ENCODE measurements at regions not wholly inside any gene's neighbourhood (a gene's known extent, or its start where the extent isn't known, plus 50 kb on each side); places are given as distances from the start of the nearest gene placed in this dataset.

DNA sequence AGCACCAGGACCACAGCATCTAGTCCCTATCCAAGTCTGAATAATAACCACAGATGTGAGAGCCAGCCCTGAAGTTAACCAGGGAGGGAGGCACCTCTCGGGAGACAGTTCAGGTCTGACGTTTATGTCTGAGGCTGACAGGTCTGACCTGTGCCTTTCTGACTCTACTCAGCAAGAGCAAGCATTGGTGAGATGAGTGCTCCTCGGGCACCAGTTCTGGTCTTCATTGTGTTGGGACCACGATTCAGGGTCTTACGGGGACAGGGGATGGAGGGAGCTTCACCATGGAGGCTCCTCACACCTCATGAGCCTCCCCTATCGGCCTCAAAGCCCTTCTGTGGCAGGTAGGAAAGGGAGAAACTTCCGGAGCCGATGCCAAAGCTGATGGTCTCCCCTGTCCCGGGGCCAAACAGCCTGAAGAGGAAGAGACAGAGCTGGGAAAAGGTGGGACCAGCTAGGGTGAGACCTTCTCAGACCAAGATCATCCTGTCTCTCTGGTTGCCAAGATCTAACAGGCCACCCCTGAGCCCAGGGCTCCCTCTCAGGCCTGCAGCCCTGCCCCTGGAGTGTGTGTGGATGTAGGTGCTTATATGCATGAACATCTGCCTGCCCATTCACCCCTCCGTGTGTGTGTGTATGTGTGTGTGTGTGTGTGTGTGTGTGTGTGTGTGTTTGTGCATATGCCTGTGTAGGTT is 170.5 kb downstream of the VEGFA start:
- H3K4me3 ChIP-seq = no peak overlapping the region
- H3K27ac ChIP-seq = no peak overlapping the region
- TF ChIP-seq, protein P1, sequence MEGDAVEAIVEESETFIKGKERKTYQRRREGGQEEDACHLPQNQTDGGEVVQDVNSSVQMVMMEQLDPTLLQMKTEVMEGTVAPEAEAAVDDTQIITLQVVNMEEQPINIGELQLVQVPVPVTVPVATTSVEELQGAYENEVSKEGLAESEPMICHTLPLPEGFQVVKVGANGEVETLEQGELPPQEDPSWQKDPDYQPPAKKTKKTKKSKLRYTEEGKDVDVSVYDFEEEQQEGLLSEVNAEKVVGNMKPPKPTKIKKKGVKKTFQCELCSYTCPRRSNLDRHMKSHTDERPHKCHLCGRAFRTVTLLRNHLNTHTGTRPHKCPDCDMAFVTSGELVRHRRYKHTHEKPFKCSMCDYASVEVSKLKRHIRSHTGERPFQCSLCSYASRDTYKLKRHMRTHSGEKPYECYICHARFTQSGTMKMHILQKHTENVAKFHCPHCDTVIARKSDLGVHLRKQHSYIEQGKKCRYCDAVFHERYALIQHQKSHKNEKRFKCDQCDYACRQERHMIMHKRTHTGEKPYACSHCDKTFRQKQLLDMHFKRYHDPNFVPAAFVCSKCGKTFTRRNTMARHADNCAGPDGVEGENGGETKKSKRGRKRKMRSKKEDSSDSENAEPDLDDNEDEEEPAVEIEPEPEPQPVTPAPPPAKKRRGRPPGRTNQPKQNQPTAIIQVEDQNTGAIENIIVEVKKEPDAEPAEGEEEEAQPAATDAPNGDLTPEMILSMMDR (IDR thresholded peaks at IDR 0.05) = no peak
- DNase-seq (ENCODE audit: low spot score) = peak; percentile 59

- no peak for DNase-seq (ENCODE audit: low spot score)
- no peak overlapping the region for H3K4me3 ChIP-seq
- no peak overlapping the region for H3K27ac ChIP-seq
- TF ChIP-seq, protein P1 (IDR thresholded peaks at IDR 0.05) = no peak
Measured at GRCh38 chr6:43940071-43940392, 170.0 kb downstream of the VEGFA start.

DNA sequence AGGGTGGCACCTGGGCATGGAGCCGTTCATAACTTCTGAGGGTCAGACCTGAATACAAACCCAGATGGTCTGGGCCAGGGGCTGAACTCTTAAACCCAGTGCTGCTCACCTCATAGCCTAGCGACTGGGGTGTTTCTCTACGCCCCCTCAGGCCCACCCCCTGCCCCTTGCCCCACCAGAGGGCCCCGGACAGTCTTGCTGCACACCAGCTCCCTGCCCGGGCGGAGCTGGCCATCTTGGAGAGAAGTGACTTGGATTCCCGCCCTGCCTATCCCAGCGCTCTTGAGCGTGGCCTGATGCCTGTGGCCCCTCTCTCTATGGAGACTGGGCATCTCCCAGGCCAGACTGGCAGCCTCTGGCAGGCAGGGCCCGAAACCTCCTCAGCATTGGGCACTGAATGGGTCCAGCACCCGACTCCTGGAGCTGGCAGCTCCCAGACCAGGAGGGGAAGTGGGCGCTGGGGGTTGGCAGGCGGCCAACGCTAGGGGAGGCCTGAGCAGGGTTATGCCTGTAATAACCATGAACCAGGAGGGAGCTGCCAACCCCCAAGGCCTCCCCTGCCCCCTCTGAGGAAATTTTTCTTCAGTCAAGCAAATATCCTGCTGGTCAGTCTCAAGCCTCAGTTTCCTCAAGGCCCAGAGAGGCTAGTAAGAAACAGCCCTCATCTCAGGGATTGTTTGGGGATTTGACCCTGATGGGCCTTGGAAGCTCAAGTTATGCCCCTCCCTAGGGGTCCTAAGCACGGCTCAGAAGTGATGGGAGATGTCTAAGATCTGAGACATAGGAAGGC is 169.5 kb downstream of the VEGFA start:
- TF ChIP-seq, protein P1 (IDR thresholded peaks at IDR 0.05) = no peak
- H3K27ac ChIP-seq = no peak overlapping the region
- peak; percentile 41 for DNase-seq (ENCODE audit: low spot score)
- no peak overlapping the region for H3K4me3 ChIP-seq

DNA sequence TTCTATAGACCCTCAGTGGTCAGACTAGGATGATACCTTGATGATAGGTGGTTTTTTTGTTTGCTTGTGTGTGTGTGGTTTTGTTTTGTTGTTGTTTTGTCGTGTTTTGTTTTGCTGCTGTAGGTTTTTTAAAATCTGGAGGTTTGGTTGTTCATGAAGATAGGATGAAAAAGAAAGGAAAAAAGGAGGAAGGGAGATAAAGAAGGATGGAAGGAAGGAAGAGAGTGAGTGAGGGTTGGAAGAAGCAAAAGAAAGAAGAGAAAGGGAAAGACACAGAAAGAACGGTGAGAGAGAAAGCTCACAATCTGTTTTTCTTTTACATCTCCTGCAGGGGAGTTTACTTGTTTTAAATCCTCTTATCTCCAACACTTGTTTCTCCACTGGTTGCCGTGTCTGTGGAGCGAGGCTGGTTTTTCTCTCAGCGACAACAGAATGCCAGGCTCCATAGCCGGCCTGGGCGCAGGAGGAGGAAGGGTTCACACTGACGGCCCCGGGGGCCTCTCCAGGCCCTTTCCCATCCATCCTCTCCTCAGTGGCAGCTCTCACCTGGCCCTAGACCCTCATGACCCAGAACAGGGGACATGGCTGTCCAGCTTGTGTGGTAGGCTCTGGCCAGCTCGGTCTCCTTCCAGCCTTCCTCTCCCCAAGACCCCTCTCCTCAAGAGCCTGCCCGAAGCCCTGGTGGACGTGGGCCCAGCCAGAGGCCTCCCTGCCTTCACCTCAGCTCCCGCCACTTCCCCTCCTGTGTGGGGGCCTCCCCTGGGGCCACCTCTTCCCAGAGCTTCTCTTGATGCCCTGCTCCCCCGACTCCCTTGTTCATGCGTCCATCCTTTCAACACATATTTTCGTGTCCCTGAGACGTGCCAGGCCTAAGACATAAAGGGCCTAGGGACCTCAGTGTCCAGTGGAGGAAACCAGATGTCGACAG is 168.4 kb downstream of the VEGFA start:
- Histone ChIP-seq H3K27ac (no peak overlapping the region), H3K4me3 (no peak overlapping the region)
- TF ChIP-seq, protein P1 (IDR thresholded peaks at IDR 0.05) = no peak
- peak; percentile 38 for DNase-seq (ENCODE audit: low spot score)

GRCh38 chr6:43937236-43938177 is 167.5 kb downstream of the VEGFA start:
- H3K27ac ChIP-seq = no peak overlapping the region
- peak; percentile 41 for DNase-seq (ENCODE audit: low spot score)
- no peak overlapping the region for H3K4me3 ChIP-seq
- TF ChIP-seq, protein P1 (IDR thresholded peaks at IDR 0.05) = no peak

DNA sequence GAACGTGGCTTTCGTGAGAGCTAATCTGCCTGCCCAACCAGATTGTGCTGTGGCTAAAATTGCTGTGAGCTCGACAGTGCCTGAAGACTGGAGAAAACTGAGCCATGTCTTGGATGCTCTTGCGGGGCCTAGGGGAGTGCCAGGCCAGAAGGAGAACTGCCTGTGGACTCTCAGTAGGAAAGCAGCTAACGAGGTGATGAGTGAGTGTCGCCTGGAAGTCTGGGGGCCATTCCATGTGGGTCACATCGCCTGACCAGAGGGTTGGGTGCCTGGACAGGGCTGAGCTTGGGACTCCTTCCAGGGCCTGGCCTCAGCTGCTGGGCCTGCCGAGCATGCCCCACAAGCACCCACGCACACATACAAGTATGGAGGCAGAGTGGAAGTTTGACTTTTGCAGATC is 166.5 kb downstream of the VEGFA start:
- TF ChIP-seq, protein P1 (IDR thresholded peaks at IDR 0.05) = no peak

More for the DNA sequence above, 166.5 kb downstream of the VEGFA start:
- DNase-seq (ENCODE audit: low spot score) = peak; percentile 55
- Histone ChIP-seq H3K4me3 (no peak overlapping the region), H3K27ac (no peak overlapping the region)

Measured in coronary artery (tissue), 2 donors.